Activated T-helper 1 cell treated with anti-CD3 and anti-CD28 coated beads, Interleukin-12 subunit alpha, Interleukin-12 subunit beta, Interleukin-2, Interleukin-4 antibody, amounts not matched to agents 30 ng/mL and 10 ng/mL and 1 ng/mL, durations not matched to agents 14 hours and 24 hours and 36 hours (primary cell): ENCODE measurements at regions not wholly inside any gene's neighbourhood (a gene's known extent, or its start where the extent isn't known, plus 50 kb on each side); places are given as distances from the start of the nearest gene placed in this dataset.
"Not testable (repeated sequence)": the region's sequence is repeated elsewhere in the genome, so short reads cannot be mapped to it uniquely, and the experiment has no call there.

Experiments used
- DNase-seq: peaks from one replicate; pipeline ENCODE4 v3.0.0; 2021; ENCODE audit warnings: low spot score
- H3K27ac Mint-ChIP-seq: one replicate; pipeline ENCODE4 v1.8.0; 2021; ENCODE audit warnings: mild to moderate bottlenecking, mixed read lengths
- H3K27me3 Mint-ChIP-seq: one replicate; pipeline ENCODE4 v1.8.0; 2022; ENCODE audit warnings: mild to moderate bottlenecking, moderate library complexity, mixed read lengths; ENCODE audit not compliant: insufficient read depth
- H3K36me3 Mint-ChIP-seq: one replicate; pipeline ENCODE4 v1.8.0; 2021; ENCODE audit warnings: low read depth, mixed read lengths
- H3K4me1 Mint-ChIP-seq: one replicate; pipeline ENCODE4 v1.8.0; 2021; ENCODE audit warnings: low read depth, mixed read lengths
- H3K4me3 Mint-ChIP-seq: one replicate; pipeline ENCODE4 v1.8.0; 2021; ENCODE audit warnings: mild to moderate bottlenecking, moderate library complexity, mixed read lengths
- H3K9me3 Mint-ChIP-seq: one replicate; pipeline ENCODE4 v1.8.0; 2021; ENCODE audit warnings: mixed read lengths
- intact Hi-C: fragments of 100-400 bp; cut with micrococcal nuclease; formaldehyde crosslinking; loops from one replicate; pipeline ENCODE4 v1.15.1; 2024

DNA sequence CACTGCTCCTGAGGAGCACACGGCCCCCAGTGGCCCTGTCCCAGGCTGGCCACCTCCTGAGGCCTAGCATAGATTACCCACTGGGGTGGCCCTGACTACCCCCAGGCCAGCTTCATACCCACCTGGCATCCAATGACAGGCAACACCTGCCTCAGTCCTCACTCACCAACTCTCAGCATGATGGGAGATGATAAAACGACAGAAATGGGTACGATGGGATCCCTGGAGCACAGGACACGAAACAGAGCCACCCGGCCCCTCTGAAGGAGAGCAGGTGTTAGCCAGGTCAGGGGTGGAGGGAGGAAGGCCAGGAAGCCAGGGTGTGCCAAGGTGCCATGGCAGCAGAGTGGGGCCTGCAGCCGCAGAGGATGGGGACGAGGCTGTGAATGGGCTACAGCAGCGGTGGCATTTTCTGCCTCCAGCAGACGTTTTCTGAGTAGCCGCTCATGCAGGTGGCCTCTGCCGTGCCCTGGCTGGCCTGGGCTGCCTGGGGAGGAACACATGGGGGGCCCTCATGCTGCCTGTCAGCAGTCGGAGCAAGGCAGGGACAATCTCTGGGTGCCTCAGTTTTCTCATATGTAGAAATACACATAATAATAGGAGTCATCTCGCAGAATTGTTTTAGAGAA, 50.2 kb upstream of the FGF3 start:
- no peak overlapping the region for H3K4me3 Mint-ChIP-seq
- H3K27ac Mint-ChIP-seq = no peak overlapping the region
- no peaks in the 10 kb centered on the region for H3K36me3 Mint-ChIP-seq
- H3K4me1 Mint-ChIP-seq = no peaks in the 10 kb centered on the region
- no peaks in the 10 kb centered on the region for H3K9me3 Mint-ChIP-seq
- no peak for DNase-seq
- peaks cover 6% of the 10 kb centered on the region for H3K27me3 Mint-ChIP-seq
- intact Hi-C loops = no loop called here

DNA sequence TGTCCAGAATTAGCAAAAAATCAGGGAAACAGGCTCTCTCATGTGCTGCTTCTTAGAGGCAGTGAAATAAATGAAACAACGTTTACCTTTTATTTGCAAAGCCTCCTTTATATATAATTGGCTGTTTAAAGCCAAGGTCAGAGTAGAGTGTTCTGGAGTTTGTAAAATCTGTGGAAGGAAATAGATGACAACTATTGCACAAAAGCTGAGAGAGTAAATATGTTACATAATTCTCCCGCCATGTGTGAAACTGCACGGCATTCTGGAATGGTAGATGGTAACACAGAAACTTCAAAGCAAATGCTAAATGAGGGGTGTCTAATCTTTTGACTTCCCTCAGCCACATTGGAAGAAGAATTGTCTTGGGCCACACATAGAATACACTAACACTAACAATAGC, 51.5 kb upstream of the FGF3 start:
- peaks cover 6% of the 10 kb centered on the region for H3K27me3 Mint-ChIP-seq
- intact Hi-C loops = no loop called here

DNA sequence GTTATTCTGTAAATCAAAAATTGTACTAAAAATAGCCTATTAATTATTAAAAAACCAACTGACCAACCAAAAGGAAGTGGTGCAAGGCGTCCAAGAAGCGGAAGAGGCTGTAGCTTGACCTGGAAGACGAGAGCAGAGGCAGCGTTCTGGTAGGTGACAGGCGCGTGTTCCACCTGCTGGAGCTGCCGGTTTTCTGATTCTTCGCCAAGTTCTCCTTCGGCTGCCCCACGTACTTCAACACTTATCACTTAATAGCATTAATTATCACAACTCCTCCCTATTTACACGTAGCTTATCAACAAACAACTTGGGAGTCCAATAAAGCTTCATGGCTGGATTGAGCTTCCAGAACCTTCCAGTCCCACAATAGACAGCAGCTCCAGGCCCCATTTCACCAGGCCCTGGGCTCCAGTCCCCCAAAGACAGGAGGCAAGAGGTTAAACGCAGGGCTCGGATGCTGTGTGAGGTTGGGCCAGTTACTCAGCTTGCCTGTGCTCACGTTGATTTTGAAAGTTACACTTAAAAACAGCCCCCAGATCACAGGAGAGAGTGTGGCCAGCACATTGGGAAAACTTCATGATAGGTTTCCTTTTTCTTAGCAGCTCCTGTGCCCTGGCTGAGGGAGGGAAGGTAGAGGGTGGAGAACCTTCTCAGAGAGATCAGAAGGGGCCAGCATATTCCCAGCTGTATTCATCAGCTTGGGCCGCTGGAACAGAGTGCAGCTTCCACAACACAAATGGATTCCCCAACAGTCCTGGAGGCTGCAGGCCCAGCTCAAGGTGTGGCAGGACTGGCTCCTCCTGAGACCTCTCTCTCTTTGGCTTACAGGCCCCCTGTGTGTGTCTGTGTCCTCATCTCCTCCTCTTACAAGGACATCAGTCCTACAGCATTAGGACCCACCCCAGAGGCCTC, 54.2 kb upstream of the FGF3 start:
- no peak overlapping the region for H3K27ac Mint-ChIP-seq
- no peaks in the 10 kb centered on the region for H3K36me3 Mint-ChIP-seq

More for the DNA sequence above, 51.5 kb upstream of the FGF3 start:
- H3K9me3 Mint-ChIP-seq = no peaks in the 10 kb centered on the region
- no peak overlapping the region for H3K27ac Mint-ChIP-seq
- no peak overlapping the region for H3K4me3 Mint-ChIP-seq
- H3K36me3 Mint-ChIP-seq = no peaks in the 10 kb centered on the region
- no peaks in the 10 kb centered on the region for H3K4me1 Mint-ChIP-seq
- DNase-seq = no peak

DNA sequence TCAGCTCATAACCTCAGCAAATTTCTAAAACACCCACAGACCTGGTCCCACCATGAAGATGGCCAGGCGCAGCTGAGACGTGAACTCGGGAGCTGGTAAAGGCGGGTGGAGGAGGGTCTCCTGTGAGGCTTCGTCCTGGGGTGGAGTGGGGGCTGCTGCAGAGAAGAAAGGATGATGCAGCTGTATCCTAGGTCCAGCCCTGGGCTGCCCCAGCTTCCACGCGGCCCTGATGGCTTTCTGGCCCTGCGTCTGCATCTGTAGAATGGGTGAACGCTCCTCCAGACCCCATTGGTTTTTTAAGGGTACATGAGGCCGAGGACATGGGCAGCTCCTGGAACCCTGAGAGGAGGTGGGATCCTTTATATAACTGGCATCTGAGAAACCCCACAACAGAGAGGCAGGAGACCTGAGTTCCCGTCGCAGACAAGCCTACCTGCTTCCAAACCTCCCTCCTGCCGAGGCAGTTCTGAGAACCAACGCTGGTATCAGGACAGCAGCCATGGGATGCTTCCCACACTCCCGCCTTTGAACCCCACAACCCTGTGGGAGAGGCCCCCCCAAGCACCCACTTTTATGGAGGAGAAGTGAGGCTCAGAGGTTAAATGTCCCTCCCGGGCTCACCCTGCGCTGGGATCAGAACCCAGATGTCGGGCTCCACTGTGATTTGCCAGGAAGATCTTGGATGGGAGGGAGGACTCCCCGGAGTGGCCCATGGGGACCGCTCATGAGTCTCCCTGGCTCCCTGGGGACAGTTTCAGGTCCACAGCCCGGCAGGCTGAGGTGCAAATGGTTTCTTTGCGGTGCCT, 55.2 kb upstream of the FGF3 start:
- Mint-ChIP-seq H3K4me1 (no peaks in the 10 kb centered on the region), H3K4me3 (no peak overlapping the region), H3K9me3 (no peaks in the 10 kb centered on the region), H3K27ac (no peak overlapping the region), H3K27me3 (no peaks in the 10 kb centered on the region), H3K36me3 (no peaks in the 10 kb centered on the region)
- intact Hi-C loops = no loop called here
- DNase-seq = no peak

More for the DNA sequence above, 54.2 kb upstream of the FGF3 start:
- H3K4me1 Mint-ChIP-seq = no peaks in the 10 kb centered on the region
- peaks cover 6% of the 10 kb centered on the region for H3K27me3 Mint-ChIP-seq
- H3K9me3 Mint-ChIP-seq = no peaks in the 10 kb centered on the region
- DNase-seq = no peak
- intact Hi-C loops = no loop called here
- no peak overlapping the region for H3K4me3 Mint-ChIP-seq

DNA sequence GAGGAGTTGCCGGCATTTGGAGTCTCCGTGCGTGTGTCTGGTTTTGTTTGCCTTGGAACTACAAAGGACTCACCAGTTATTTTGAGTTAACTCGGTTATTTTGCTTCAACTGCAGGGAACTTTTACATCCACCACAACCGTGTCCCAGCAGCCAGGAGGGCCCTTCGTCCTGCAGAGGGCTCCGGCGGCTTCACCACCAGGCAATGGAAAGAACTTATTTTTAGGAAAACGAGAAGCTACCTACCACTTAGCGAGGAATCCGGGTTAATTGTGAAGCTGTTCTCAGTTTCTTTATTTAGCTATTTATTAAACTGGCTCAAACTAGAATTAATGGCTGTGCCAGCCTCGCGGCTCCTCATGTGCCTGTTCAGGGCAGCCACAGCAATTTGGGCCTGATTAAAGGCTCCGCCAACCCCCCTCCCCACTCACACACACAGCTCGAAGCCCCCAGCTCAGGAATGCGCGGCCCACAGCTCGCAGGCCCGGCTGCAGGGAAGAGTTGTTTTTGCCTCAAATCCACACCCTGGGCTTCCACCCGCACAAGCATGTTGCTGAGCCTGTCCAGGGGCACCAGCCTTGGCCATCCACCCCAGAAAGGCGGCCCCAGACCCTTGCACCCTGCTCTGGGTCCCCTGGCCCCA, 55.9 kb upstream of the FGF3 start:
- Mint-ChIP-seq H3K4me1 (no peaks in the 10 kb centered on the region), H3K36me3 (no peaks in the 10 kb centered on the region), H3K27ac (no peak overlapping the region), H3K4me3 (no peak overlapping the region), H3K9me3 (no peaks in the 10 kb centered on the region), H3K27me3 (no peaks in the 10 kb centered on the region)
- intact Hi-C loops = no loop called here
- DNase-seq = no peak

DNA sequence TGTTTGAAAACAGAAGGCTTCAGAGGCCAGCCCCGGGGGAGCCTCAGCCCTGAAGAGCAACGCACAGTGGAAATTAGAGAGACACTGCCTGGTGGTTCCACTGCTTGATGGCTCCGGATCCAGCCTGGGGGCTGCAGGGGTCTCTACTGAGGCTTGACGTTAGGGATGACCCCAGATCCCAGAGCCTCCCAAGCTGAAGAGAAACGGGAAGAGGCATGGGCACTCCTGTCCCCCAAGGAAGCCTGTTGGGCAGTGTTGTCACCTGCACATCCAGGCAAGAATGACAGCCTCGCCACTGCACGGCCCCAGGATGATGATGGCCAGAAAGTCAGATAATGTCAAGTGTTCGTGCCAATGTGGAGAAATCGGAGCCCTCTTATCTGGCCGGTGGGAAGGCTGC, 56.8 kb upstream of the FGF3 start:
- no peak overlapping the region for H3K27ac Mint-ChIP-seq
- no peak overlapping the region for H3K4me3 Mint-ChIP-seq
- DNase-seq = no peak
- H3K36me3 Mint-ChIP-seq = no peaks in the 10 kb centered on the region
- H3K9me3 Mint-ChIP-seq = no peaks in the 10 kb centered on the region
- H3K4me1 Mint-ChIP-seq = no peaks in the 10 kb centered on the region
- intact Hi-C loops = no loop called here
- no peaks in the 10 kb centered on the region for H3K27me3 Mint-ChIP-seq

DNA sequence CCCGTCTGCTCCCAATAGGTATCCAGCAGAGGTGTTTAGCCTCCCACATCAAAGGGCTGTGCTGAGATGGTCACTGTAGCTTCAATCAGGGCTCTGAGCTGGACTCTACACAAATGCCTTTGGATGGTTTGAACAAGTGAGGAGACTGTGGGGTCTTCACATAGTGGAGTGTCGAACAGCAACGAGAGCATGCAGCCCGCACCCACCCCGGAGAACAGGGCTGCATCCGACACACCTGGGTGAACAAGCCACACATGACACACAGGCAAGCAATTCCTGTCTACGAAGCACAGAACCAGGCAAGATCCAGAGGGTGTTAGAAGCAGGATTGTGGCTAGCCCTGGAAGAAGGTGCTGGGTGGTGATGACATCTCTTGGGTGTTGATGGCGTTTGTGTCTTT, 58.0 kb upstream of the FGF3 start:
- intact Hi-C loops = no loop called here
- Mint-ChIP-seq H3K27me3 (no peaks in the 10 kb centered on the region), H3K27ac (no peak overlapping the region), H3K9me3 (no peaks in the 10 kb centered on the region), H3K36me3 (no peaks in the 10 kb centered on the region), H3K4me1 (no peaks in the 10 kb centered on the region), H3K4me3 (no peak overlapping the region)
- no peak for DNase-seq

DNA sequence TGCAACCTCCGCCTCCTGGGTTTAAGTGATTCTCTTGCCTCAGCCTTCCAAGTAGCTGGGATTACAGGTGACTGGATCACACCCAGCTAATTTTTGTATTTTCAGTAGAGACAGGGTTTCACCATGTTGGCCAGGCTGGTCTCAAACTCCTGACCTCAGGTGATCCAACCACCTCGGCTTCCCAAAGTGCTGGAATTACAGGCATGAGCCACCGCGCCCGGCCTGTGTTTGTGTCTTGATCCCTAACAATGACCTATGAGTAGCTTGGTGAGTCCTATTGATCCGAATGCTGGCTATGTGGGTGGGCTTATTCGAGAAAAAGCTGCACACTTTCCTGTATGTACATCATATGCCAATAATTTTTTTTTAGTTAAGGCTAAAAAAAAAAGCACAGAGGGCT, 58.5 kb upstream of the FGF3 start:
- H3K4me3 Mint-ChIP-seq, H3K36me3 Mint-ChIP-seq, H3K4me1 Mint-ChIP-seq, intact Hi-C loops, H3K27ac Mint-ChIP-seq, H3K9me3 Mint-ChIP-seq, DNase-seq, H3K27me3 Mint-ChIP-seq: not testable (repeated sequence)

DNA sequence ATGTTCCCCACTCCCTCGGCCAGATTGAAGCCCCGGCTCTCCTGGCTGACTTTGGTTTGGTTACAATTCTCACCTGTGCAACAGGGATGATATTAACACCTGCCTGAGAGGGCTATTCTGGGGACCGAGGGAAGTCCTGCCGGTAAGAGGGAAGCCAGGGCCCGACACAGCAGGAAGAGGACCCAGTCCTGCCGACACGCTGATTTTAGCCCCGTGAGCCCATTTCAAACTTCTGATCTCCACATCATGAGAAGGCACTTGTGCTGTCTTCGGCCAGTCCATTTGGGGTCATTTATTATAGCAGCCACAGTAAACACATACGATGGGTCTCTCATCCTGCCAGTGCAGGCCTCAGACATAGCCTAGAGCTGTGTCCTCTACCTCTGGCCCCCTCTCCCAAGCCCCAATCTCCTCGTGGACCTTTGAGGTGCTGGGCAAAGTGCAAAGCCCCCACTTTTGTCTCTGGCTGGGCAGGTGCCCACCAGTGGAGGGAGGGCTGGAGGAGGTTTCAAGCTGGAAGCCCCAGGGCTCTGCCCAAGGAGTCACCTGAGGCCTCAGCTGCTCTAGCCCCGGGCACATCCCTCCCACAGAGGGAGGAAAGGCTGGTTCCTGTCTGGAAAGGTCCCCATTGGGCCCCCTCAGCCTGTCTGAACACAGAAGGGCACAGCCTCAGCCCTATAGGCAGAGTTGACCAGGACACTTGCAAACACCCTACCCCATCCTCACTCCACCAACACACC, 59.1 kb upstream of the FGF3 start:
- Mint-ChIP-seq H3K36me3 (no peaks in the 10 kb centered on the region), H3K9me3 (no peaks in the 10 kb centered on the region), H3K27ac (no peak overlapping the region), H3K4me1 (no peaks in the 10 kb centered on the region), H3K27me3 (no peaks in the 10 kb centered on the region), H3K4me3 (no peak overlapping the region)
- DNase-seq = no peak
- intact Hi-C loops = no loop called here

DNA sequence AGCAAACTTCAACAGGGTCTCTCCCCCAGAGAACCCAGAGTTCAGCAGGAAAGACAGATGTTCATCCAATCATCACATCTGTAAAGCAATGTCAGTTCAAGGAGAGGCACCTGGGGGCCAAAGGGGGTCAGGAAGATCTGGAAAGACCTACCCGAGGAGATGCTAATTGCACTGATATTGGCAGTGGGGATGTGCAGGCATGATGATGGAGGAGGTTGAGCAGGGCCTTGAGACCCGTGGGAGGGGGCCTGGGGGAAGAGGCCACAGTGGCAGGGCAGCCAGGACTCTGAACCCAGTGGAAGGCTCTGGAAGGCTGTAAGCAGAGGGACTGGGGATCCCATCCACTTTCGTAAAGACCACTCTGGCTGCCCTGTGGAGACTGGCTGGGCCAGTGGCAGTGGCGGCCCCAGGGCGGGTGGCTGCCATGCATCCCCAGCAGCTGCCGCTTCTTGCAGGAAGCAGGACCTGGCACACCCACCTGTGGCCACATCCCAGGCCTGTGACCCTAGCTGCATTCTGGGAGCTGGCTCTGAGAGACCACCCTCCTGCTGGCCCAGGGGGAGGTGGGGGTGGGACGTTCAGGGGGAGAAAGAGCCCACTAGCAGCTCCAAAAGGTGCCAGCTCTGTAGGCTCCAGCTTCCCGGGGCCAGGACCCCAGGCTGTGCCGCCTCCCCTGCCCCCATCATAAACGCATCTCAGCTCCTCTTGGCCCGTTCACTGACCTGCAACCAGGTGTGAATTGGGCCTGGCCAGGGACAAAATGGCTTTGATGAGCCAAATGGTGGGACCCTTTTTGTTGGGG, 59.9 kb upstream of the FGF3 start:
- H3K9me3 Mint-ChIP-seq = no peaks in the 10 kb centered on the region
- H3K4me1 Mint-ChIP-seq = no peaks in the 10 kb centered on the region
- H3K4me3 Mint-ChIP-seq = no peak overlapping the region
- no peak for DNase-seq
- H3K27ac Mint-ChIP-seq = no peak overlapping the region
- H3K27me3 Mint-ChIP-seq = no peaks in the 10 kb centered on the region
- H3K36me3 Mint-ChIP-seq = no peaks in the 10 kb centered on the region
- intact Hi-C loops = no loop called here

DNA sequence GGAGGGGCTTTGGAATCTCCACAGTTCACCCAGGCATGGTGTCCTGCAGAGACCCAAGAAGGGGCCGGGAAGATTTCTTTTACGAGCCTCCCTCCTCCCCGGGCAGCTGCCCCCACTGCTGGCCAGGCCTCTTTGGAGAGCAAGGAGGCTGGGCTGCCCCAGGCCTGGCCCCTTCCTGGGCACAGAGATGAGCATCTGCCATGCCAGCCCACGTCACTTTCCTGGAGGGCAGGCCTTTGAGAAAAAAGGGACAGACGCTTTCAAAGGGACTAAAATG, 60.5 kb upstream of the FGF3 start:
- Mint-ChIP-seq H3K4me1 (no peaks in the 10 kb centered on the region), H3K36me3 (no peaks in the 10 kb centered on the region), H3K27ac (no peak overlapping the region), H3K9me3 (no peaks in the 10 kb centered on the region), H3K27me3 (no peaks in the 10 kb centered on the region), H3K4me3 (no peak overlapping the region)
- no peak for DNase-seq
- intact Hi-C loops = no loop called here
